ENCODE measurements at regions not wholly inside any gene's neighbourhood (a gene's known extent, or its start where the extent isn't known, plus 50 kb on each side); places are given as distances from the start of the nearest gene placed in this dataset.
"Not testable (repeated sequence)": the region's sequence is repeated elsewhere in the genome, so short reads cannot be mapped to it uniquely, and the experiment has no call there.

DNA sequence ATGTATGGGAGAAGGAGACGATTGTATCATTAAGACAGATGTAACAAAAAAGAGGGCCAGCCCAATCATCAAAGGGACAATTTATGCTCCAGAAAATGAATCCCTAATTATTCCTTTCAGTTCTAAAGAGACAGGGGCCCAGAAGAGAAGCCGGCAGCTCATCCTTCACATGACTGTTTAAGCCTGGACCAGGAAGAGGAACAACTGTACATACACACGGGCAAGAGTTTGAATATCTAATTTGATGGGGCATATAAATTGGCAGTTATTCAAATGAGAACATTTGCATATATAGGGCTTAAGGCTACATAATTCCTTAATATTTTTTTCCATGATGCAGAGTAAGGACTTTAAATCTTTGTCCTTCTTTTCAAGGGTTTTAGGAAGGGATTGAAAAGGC is 232.3 kb downstream of the TLE3 start:
- DNase-seq (ENCODE audit: low spot score), result no peak

DNA sequence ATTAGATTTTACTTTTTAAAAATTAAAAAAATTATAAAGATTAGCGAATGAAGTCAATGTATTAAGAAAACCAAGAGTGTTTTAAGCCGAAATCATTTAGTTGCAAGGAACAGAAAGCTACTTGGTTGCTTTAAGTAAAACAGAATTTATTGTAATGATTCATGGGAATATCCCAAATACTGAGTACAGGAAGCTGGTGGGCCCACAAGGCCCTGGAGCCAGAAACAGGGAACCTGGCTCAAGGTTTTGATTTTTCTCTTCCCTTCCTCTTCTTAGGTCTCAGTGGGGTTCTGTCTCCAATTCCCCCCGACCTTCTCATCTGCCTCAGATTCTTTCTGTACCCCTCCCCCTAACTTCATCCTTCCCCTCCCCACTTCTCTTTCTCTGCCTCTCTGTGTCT is 229.0 kb downstream of the TLE3 start:
- no peak for DNase-seq (ENCODE audit: low spot score)

DNA sequence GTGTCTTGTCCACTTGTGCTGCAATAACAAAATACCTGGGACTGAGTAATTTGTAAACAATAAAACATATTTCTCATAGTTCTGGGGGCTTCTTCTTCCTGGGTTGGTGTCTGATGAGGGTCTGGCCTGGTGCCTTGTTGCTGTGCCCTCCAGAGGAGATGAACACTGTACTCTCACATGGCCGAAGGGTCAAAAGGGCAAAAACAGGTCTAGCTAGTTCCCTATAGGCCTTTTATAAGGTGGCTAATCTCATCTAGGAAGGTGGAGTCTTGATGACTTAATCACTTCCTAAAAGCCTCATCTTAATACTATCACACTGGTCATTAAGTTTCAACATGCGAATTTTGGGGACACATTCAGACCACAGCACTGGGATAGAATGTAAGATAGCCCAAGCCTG is 228.4 kb downstream of the TLE3 start:
- DNase-seq (ENCODE audit: low spot score), result no peak

- DNase-seq (ENCODE audit: low spot score), result no peak
Measured at GRCh38 chr15:69869881-69870505, 227.7 kb downstream of the TLE3 start.

- DNase-seq (ENCODE audit: low spot score), result no peak
Measured at GRCh38 chr15:69871511-69872134, 226.1 kb downstream of the TLE3 start.

- DNase-seq (ENCODE audit: low spot score), result no peak
Measured at GRCh38 chr15:69873807-69874206, 223.9 kb downstream of the TLE3 start.

- no peak for DNase-seq (ENCODE audit: low spot score)
Measured at GRCh38 chr15:69874321-69874720, 223.4 kb downstream of the TLE3 start.

GRCh38 chr15:69876064-69876940 is 221.4 kb downstream of the TLE3 start:
- no peak for DNase-seq (ENCODE audit: low spot score)

DNA sequence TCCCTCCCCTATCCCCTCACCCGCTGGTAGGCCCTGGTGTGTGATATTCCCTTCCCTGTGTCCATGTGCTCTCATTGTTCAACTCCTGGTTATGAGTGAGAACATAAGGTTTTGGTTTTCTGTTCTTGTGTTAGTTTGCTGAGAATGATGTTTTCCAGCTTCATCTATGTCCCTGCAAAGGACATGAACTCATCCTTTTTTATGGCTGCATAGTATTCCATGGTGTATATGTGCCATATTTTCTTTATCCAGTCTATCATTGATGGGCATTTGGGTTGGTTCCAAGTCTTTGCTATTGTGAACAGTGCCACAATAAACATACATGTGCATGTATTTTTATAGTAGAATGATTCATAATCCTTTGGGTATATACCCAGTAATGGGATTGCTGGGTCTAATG is 217.8 kb downstream of the TLE3 start:
- DNase-seq (ENCODE audit: low spot score), result not testable (repeated sequence)

DNA sequence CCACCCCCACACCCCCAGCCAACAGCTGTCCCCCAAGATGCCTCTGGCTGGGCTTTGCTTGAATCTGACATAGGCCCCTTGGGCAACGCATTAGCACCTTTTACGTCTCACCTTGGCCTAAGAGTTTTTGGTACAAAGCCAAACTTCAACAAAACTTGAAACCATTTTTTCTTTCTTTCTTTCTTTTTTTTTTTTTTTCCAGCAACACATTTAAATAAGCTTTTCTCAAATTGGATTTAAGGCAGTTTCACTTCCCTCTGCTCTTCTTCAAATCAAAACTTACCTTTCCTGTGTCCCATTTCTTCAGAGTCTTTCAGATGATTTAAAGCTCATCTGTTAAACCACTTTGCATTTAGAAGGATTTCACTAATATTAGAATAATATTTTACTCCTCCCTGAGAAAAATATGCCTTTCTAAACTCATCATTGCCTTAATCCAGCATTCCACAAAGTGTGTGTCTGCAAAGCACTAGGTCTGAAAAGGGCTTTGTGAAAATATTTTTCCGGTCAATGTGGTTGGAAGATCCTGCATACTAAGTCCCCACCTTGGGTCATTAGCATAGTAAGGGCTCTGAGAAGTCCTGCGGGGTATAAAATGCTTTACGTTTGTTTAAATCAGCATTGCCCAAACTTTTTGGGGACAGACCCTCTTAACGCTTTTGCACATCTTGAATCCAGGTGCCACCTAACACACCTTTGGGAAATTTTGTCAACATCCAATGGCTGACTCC is 217.0 kb downstream of the TLE3 start:
- no peak for DNase-seq (ENCODE audit: low spot score)

DNA sequence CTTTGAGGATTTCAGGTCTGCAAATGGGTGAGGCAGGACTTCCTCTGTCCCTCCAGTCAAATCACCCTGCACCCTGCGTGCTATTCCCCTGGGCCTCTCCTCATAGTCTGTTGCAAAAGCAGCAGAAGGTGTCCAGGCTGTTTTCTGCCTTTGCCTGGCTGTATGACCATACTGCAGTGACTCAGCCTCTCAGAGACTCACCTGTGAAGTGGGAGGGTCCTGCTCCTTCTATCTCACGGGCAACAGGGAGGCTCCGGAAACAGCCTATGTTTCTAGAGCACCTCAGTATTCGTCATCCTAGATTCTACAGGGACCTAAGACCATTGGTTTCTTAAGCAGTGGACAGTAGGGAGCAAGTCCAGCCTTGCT is 216.4 kb downstream of the TLE3 start:
- no peak for DNase-seq (ENCODE audit: low spot score)

GRCh38 chr15:69881766-69882165 is 216.0 kb downstream of the TLE3 start:
- no peak for DNase-seq (ENCODE audit: low spot score)

DNA sequence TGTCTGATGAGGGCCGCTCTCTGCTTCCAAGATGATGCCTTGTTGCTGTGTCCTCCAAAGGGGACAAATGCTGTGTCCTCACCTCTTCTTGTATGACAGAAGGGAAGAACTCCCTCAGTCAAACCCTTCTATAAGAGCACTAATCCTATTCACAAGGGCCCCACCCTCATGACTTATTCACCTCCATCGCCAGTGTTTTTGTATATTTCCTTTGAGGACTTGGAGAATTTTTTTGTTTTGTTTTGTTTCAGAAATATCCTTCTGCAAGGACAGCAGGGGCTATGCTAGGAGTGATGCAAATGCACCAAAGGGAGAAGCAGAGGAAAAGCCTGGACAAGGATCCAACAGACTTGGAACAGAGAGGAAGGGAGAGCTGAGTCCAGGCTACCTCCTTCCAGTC is 214.4 kb downstream of the TLE3 start:
- DNase-seq (ENCODE audit: low spot score), result no peak

GRCh38 chr15:69885173-69885955 is 212.4 kb downstream of the TLE3 start:
- no peak for DNase-seq (ENCODE audit: low spot score)

DNA sequence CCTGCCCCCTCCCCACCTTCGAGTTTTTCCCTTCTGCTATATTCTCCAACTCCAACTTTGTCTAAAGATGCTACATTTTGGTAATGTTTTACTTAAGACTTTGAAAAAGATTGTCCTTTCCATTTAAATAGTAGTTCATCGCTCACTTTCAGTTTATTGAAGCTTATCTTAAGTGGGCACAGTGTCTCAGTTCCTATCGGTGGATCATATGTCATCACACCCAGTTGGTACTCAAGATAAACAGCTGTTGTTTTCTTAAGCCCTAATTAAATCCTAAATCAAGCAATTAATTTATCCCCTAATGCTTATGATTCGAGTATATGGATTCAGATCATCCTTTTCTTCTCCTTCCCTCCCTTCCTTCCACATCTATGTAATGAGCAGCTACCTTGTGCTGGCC is 210.7 kb downstream of the TLE3 start:
- no peak for DNase-seq (ENCODE audit: low spot score)

DNA sequence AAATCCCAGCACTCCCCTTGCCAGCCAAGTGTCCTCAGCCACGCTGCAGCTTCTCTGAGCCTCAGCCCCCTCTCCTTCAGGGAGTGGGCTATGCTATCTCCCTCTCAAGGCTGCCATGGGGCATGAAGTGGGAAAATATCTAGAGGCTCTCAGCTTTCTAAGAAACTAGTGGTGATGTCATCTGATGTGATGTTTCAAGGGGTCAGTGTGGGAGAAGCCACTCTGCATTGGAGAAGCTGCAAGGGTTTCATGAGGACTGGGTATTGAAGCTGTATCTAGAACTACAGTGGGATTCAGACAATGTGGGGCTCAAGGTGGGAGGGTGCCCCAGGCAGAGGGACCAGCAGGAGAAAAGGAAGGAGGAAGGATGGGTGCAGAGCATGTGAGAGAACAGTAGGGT is 210.2 kb downstream of the TLE3 start:
- DNase-seq (ENCODE audit: low spot score), result no peak

GRCh38 chr15:69888406-69888805 is 209.3 kb downstream of the TLE3 start:
- no peak for DNase-seq (ENCODE audit: low spot score)

DNA sequence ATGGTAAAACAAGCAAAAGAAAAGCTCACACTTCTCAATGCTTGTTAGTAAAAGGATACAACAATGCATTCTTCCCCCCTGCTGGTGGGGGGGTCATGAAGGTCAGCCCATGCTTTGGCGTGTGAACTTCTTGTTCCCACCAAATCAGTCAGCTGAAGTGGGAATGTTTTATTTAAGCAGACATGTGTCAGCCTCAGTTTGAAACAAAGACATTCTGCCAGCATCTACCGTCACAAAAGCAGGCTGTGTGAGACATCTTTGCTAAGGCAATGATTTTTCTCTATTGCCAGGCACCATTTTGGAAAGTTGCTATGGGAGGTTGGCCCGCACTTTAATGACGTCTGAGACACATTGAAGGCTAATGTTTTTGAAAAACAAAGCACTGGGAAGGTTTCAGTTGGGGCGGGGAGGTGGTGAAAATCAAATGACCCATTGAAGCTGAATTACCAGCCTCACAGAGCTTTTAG is 206.6 kb downstream of the TLE3 start:
- no peak for DNase-seq (ENCODE audit: low spot score)

- no peak for DNase-seq (ENCODE audit: low spot score)
Measured at GRCh38 chr15:69891606-69892005, 206.1 kb downstream of the TLE3 start.

DNA sequence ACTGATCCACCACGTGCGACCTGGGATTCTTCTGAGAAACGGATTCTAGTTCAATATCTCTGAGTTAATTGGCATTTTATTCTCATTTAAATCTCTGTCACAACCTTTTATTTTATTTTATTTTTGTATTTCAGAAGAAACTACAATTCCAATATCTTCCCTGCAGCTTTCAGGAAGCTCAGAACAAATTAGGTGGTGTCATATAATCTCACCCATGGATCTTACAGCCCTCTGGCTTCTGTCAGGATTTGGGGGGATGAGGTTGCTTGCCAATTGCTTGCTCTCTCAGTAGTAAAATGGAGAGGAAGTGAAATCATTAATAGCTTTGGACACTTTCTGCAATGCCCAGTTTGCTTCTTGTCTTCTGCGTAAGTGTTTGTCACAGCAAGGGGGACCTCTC is 205.4 kb downstream of the TLE3 start:
- DNase-seq (ENCODE audit: low spot score), result no peak

GRCh38 chr15:69893086-69893485 is 204.6 kb downstream of the TLE3 start:
- no peak for DNase-seq (ENCODE audit: low spot score)

DNA sequence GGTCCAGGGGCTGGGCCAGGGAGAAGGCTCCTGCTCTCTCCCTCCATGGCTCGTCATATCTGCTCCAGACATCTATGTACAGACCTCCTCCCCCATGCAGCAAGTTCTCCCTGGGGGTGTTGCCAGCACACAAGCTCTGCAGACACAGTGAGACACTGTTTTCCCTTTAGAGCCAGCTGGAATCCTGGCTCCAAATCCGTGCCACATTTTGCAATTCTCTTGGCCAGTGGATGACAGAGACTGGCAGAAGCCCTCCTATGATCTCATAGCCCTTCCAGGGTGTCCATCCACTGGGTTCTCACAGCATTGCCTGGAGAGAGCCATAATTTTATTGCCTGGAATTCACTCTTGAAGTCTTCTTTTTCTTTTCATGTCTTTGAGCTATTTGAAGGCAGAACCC is 203.9 kb downstream of the TLE3 start:
- no peak for DNase-seq (ENCODE audit: low spot score)
